ENCODE measurements at regions not wholly inside any gene's neighbourhood (a gene's known extent, or its start where the extent isn't known, plus 50 kb on each side); places are given as distances from the start of the nearest gene placed in this dataset.

- TF ChIP-seq CTCF (IDR thresholded peaks at IDR 0.05), result no peak
- TF ChIP-seq POLR2AphosphoS5 (IDR thresholded peaks at IDR 0.05), result no peak
Measured at GRCh38 chr15:69813881-69814280, 283.8 kb downstream of the TLE3 start.

Data from sigmoid colon (tissue), 4 donors.